GM12878 (cell line): ENCODE measurements at regions not wholly inside any gene's neighbourhood (a gene's known extent, or its start where the extent isn't known, plus 50 kb on each side); places are given as distances from the start of the nearest gene placed in this dataset.

Source experiments
- CHD1 ChIP-seq: IDR thresholded peaks from 2 replicates; pipeline ENCODE4 v1.6.1; 2012; ENCODE audit warnings: low read depth, low read length, improper control_type of control experiment
- CREM ChIP-seq: IDR thresholded peaks from 2 replicates; pipeline ENCODE4 v1.6.1; 2014; ENCODE audit warnings: antibody characterized with exemption, low read depth
- DPF2 ChIP-seq: fragments of 450-650 bp; IDR thresholded peaks from 2 replicates; pipeline ENCODE4 v1.6.1; 2017; ENCODE audit warnings: mild to moderate bottlenecking
- EZH2 ChIP-seq: IDR thresholded peaks from 2 replicates; pipeline ENCODE4 v1.6.1; 2012; ENCODE audit warnings: low read depth, mild to moderate bottlenecking, control low read depth, inconsistent platforms, low read length, borderline replicate concordance; ENCODE audit not compliant: control insufficient read depth
- HDAC6 ChIP-seq: fragments of 200-600 bp; sonication (generic); IDR thresholded peaks from one replicate; pipeline ENCODE4 v1.8.0; 2017; ENCODE audit warnings: antibody characterized with exemption; ENCODE audit not compliant: unreplicated experiment
- JUND ChIP-seq: IDR thresholded peaks from 2 replicates; pipeline ENCODE4 v1.6.1; 2012; ENCODE audit warnings: low read depth, mild to moderate bottlenecking, low read length, improper control_type of control experiment, moderate library complexity
- NFYB ChIP-seq: IDR thresholded peaks from 2 replicates; pipeline ENCODE4 v1.6.1; 2011; ENCODE audit warnings: low read depth, mild to moderate bottlenecking, low read length, improper control_type of control experiment, moderate library complexity; ENCODE audit not compliant: insufficient read depth
- POLR2A ChIP-seq: IDR thresholded peaks from 2 replicates; pipeline ENCODE4 v1.6.1; 2011; ENCODE audit warnings: low read depth, mild to moderate bottlenecking, low read length
- RELA ChIP-seq: fragments of 450-650 bp; IDR thresholded peaks from 2 replicates; pipeline ENCODE4 v1.8.0; 2014; ENCODE audit warnings: borderline replicate concordance; ENCODE audit not compliant: partially characterized antibody
- TCF3 ChIP-seq: IDR thresholded peaks from 2 replicates; pipeline ENCODE4 v1.6.1; 2012; ENCODE audit warnings: low read depth, mild to moderate bottlenecking, low read length, borderline replicate concordance; ENCODE audit not compliant: insufficient read depth
- TF ChIP-seq, protein P1 (sequence below): IDR thresholded peaks from 2 replicates; pipeline ENCODE4 v1.6.1; 2011; ENCODE audit warnings: mild to moderate bottlenecking, low read depth, low read length, moderate library complexity; ENCODE audit not compliant: insufficient replicate concordance
- TF ChIP-seq, protein P2 (sequence below), 3 experiments: IDR thresholded peaks in 2 of 3; conservative IDR thresholded peaks in 1 of 3; 2 replicates each; pipeline ENCODE4 v1.5.1; 2011; ENCODE audit warnings: low read depth in 3 of 3, low read length in 3 of 3, mild to moderate bottlenecking in 3 of 3, control low read depth in 2 of 3, moderate library complexity in 2 of 3, inconsistent platforms in 1 of 3, mixed read lengths in 1 of 3; ENCODE audit not compliant: control insufficient read depth in 2 of 3, insufficient read depth in 1 of 3; ENCODE audit errors: extremely low read depth in 1 of 3

DNA sequence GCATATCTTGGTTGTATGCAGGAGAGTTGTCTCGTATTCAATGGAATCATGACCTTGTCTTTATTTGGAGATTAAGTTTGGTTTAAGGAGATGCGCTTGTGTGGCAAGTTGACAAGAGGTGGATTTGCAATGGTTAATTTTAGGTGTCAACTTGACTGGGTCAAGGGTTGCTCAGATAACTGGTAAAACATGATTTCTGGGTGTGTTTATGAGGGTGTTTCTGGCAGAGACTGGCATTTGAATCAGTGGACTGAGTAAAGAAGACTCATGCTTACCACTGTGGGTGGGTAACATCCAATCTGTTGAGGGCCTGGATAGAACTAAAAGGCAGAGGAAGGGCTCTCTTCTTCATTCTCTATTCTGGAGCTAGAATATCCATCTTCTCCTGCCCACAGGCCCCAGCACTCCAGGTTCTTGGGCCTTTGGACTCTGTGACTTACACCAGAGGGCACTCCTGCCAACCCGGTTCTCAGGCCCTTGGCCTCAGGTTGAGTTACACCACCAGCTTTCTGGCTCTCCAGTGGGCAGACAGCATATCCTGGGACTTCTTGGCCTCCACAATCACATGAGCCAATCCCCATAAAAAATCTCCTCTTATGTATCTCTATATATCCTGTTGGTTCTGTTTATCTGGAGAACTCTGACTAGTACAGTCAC, 141.5 kb upstream of the ARID2 start:
- TF ChIP-seq RELA, result no peak
- no peak for TF ChIP-seq NFYB
- TF ChIP-seq, protein P1, sequence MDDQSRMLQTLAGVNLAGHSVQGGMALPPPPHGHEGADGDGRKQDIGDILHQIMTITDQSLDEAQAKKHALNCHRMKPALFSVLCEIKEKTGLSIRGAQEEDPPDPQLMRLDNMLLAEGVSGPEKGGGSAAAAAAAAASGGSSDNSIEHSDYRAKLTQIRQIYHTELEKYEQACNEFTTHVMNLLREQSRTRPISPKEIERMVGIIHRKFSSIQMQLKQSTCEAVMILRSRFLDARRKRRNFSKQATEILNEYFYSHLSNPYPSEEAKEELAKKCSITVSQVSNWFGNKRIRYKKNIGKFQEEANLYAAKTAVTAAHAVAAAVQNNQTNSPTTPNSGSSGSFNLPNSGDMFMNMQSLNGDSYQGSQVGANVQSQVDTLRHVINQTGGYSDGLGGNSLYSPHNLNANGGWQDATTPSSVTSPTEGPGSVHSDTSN, result no peak
- TF ChIP-seq, protein P2, sequence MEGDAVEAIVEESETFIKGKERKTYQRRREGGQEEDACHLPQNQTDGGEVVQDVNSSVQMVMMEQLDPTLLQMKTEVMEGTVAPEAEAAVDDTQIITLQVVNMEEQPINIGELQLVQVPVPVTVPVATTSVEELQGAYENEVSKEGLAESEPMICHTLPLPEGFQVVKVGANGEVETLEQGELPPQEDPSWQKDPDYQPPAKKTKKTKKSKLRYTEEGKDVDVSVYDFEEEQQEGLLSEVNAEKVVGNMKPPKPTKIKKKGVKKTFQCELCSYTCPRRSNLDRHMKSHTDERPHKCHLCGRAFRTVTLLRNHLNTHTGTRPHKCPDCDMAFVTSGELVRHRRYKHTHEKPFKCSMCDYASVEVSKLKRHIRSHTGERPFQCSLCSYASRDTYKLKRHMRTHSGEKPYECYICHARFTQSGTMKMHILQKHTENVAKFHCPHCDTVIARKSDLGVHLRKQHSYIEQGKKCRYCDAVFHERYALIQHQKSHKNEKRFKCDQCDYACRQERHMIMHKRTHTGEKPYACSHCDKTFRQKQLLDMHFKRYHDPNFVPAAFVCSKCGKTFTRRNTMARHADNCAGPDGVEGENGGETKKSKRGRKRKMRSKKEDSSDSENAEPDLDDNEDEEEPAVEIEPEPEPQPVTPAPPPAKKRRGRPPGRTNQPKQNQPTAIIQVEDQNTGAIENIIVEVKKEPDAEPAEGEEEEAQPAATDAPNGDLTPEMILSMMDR (IDR thresholded peaks at IDR 0.05 in 2 of 3, conservative IDR thresholded peaks at IDR 0.05 in 1 of 3; ENCODE audit: control insufficient read depth in 2 of 3, extremely low read depth in 1 of 3, insufficient read depth in 1 of 3, low read depth in 3 of 3, low read length in 3 of 3), result no peak
- TF ChIP-seq CHD1, result no peak
- TF ChIP-seq HDAC6, result no peak
- TF ChIP-seq DPF2, result no peak
- TF ChIP-seq JUND, result no peak
- TF ChIP-seq CREM, result no peak
- TF ChIP-seq EZH2, result no peak
- TF ChIP-seq POLR2A, result no peak
- TF ChIP-seq TCF3, result no peak
